ENCODE measurements at regions not wholly inside any gene's neighbourhood (a gene's known extent, or its start where the extent isn't known, plus 50 kb on each side); places are given as distances from the start of the nearest gene placed in this dataset.

GRCh38 chr7:28231176-28231575 is 50.6 kb upstream of the JAZF1 start:
- no peak for DNase-seq

- DNase-seq: no peak
These were observed 56.0 kb upstream of the JAZF1 start for GRCh38 chr7:28236560-28236959.

DNA sequence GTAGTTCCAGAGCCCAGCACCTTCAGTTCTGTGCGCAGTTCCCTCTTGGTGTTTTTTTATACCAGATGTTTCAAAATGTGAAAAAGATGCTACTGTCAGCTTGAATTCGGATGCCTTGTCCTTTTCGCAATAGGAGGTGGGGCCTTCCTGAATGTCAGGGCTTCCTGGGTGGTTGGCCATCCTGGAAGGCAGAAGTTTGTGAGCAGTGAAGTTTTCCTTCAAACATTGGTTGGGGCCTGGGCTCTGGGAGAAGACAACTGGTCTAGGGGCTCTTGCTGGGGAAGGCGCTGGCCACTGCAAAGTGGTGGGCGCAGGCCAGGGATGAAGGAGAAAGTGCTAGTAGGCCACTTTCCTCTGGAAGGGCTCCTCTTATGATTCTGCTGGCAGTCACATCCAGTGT is 56.8 kb upstream of the JAZF1 start:
- no peak for DNase-seq

DNA sequence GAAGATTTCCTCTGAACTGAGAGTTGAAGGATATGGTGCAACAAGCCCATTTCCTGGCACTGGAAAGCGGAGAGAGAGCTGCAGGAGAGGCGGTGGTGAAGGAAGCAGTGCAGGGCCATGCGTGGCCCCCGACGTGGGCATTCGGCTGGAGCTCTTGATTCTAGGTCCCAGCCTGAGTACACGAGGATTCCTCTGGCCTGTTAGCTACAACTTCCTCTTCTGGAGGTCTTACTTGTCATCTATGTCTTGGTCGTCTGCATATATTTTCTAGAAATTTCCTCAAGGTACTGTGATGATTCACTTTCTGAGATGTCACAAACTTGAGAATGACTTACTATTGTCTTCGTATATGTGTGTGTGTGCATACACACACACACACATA is 59.2 kb upstream of the JAZF1 start:
- DNase-seq: no peak

GRCh38 chr7:28240481-28240880 is 59.9 kb upstream of the JAZF1 start:
- DNase-seq: no peak

DNA sequence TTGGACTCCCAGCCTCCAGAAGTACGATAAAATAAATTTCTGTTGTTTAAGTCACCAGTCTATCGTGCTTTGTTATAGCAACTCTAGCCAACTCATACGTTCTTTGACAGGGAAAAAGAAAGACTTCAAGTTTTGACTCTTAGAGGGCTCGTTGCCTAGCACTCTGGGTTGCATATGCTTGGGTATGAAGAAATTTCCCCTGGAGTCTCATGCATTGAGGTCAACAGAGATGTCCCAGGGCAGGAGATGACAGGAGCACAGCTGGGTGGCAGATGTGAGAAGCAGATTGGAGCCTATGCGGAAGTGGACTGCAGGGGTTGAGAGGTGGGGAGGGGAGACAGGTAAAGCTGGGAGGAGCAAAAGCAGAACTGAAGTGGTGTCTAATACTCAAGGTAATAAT is 63.3 kb upstream of the JAZF1 start:
- DNase-seq: no peak

- no peak for DNase-seq
These were observed 64.7 kb upstream of the JAZF1 start for GRCh38 chr7:28245123-28245878.

DNA sequence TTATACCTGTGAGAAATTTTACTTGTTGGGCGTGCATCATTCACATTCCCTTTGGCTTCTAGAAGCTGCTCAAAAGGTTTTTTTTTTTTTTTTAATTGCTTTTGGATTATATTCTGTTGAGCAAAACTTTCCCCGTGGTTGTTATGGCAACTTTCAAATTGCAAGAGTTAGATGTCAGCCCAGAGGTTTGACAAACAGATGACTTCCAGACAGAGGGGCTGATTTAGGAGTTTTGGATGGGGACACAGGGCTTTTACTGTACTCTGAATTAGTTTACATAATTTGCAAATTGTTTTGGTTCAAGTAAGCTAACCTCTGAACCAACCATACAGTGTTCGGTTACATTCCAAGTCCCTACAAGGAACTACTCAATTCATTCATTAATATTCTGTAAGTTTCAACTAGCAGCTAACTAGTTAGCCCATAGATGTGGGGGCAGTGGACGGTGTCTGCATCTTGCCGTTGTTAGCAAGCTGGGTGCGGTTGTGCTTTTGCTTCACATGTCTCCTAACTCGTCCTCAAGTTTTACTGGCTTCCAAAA is 66.4 kb upstream of the JAZF1 start:
- no peak for DNase-seq

- no peak for DNase-seq
These were observed 77.6 kb upstream of the JAZF1 start for GRCh38 chr7:28258240-28258639.

DNA sequence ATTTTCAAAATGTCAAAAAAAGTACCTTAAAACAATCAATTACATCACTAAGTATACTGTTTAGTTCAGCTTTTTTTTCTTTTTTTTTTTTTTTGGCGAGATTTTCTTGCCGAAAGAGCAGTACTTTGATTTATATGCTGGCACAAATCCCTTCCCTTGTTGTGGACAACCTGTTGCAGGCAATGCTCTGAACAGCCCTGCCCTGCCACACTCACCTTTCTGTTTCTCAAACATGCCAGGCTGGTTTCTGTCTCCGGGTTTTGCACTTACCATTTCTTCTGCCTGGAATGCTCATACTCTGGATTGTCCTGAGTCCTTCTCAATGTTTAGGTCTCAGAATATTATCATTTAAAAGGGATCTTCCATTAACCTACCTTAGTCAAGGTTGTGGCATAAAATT is 80.4 kb upstream of the JAZF1 start:
- no peak for DNase-seq

DNA sequence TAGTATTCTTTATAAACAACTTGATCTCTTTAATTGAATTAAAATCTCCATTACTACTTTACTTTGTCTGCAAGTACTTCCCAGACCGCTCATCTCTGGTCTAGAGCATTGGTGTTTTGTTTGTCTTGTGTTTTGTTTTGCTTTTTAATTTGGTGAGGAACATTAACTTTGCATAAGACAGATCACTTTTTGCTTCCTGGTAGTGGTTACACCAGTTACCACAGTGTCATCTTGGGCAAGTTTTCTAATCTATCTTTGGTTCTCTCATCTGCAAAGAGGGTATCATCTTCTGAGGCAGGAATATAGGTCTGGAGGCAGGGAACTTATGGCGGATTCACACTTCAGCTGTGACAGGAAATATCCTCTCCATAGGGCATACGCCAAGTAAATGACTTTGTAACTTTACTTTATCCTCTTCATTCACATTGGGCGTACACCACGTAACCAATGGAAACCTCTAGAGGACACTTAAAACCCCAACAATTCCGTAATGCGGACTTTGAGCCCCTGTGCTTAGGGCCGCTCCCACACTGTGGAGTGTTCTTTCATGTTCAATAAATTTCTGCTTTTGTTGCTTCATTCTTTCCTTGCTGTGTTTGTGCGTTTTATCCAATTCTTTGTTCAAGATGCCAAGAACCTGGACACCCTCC is 83.2 kb upstream of the JAZF1 start:
- DNase-seq: no peak

GRCh38 chr7:28266402-28266801 is 85.8 kb upstream of the JAZF1 start:
- DNase-seq: no peak

GRCh38 chr7:28267012-28267411 is 86.4 kb upstream of the JAZF1 start:
- no peak for DNase-seq

DNA sequence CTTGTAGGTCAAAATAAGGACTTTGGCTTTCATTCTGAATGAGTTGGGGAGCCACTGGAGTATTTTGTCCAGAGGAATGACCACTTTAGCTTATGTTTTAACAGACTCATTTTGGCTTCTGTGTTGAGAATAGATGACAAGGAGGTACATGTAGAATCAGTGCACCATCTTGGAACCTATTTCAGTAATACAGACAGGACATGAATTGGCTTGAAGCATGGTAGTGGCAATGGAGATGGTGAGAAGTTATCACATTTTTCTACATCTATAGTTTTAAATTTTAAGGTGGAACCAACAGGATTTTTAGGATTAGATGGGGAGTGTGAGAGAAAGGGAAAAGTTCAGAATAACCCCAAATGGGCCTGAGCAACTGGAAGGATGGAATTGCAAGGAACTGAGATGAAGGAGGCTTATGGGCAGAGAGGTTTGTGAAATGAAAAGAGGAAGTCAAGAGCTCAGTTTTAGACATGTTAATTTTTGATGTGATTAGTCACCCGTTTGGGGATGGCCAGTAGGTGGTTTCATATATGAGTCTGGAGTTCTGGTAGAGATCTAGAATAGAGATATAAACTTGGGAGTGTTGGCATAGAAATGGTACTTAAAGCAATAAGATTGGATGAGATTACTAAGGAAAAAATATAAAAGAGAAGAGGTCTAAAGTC is 89.2 kb upstream of the JAZF1 start:
- DNase-seq: no peak

DNA sequence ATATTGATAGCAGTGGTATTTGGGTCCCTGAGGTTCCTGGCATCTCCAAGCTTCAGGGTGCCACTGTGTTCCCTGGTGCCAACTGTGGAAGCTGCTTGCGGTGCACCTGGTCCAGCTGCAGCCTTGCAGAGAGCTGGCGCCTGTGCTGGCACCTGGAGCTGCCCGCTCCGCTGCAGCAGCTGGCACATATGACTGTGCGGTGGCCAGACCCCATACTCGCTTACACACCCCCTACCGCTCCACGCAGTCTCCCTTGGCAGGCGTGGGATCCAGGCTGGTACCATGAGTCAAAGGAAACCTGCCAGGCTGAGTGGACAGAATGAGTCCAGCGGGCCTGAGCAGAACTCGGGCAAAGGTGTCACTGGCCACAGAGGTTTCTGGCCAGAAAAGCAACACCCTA is 89.9 kb upstream of the JAZF1 start:
- no peak for DNase-seq

GRCh38 chr7:28272461-28272877 is 91.9 kb upstream of the JAZF1 start:
- peak; percentile 56 for DNase-seq

- no peak for DNase-seq
These were observed 95.7 kb upstream of the JAZF1 start for GRCh38 chr7:28276298-28276697.

DNA sequence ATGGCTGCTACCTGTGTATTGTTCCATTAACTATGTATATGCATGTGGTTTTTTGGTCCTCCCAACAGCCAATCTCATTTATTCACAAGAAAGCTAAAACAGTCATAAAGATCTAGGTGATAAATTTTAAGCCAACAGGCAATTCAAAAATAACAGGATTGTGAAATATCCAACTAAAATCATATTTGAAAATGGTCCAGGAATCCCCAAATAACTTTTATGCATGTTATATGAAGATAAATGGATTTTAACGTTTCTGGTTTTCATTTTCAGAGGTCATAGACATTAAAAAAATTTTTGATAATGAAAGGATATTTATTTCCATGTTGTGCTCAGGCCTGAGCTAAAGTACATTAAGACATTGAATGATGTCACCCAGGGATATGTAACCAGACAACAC is 96.8 kb upstream of the JAZF1 start:
- DNase-seq: no peak

DNA sequence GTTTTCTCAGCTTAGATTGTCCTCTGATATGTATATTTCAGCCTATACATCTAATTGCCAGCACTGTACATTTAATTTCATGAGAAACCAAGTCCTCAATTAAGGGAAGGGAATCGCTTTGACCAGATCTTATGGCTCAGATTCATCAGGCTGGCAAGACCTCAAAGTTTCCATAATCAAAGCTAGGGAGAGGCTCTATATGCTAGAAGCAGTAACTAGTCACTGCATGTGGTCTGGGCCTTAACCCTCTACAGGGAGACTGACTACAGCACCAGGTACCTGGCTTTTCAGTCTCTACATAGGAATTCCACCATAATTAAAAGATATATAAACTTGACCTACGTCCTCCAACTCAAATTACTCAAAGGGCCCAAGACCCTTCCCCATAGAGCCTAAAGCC is 97.4 kb upstream of the JAZF1 start:
- no peak for DNase-seq

DNA sequence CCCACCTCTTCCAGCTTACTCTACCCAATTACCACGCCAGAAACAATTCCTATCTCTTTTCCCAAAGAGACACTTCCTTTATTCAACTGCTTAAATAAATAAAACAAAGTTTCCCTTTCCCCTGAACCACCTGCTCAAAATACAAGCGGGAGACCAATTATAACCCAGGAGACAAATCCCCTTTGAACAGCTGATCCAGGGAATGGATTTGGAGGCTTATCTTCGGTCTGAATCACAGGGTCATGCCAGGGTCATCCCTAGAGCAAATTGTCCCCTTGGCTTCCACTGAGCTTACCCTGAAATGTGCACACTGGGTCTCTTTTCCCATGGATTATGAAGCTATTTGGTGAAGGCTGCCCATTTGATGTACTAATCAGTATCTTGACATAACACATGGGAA is 99.9 kb upstream of the JAZF1 start:
- DNase-seq: no peak

DNA sequence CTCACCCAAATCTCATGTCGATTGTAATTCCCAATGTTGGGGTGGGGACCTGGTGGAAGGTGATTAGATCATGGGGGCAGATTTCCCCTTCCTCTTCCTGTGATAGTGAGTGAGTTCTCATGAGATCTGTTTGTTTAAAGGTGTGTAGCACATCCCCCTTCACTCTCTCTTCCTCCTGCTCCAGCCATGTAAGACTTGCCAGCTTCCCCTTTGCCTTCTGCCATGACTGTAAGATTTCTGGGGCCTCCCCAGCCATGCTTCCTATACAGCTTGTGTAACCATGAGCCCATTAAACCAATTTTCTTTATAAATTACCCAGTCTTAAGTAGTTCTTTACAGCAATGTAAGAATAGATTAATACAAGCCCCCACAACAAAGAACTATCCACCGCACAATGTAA is 109.9 kb upstream of the JAZF1 start:
- DNase-seq: no peak

- peak; percentile 79 for DNase-seq
These were observed 111.0 kb upstream of the JAZF1 start for GRCh38 chr7:28291559-28291958.

DNA sequence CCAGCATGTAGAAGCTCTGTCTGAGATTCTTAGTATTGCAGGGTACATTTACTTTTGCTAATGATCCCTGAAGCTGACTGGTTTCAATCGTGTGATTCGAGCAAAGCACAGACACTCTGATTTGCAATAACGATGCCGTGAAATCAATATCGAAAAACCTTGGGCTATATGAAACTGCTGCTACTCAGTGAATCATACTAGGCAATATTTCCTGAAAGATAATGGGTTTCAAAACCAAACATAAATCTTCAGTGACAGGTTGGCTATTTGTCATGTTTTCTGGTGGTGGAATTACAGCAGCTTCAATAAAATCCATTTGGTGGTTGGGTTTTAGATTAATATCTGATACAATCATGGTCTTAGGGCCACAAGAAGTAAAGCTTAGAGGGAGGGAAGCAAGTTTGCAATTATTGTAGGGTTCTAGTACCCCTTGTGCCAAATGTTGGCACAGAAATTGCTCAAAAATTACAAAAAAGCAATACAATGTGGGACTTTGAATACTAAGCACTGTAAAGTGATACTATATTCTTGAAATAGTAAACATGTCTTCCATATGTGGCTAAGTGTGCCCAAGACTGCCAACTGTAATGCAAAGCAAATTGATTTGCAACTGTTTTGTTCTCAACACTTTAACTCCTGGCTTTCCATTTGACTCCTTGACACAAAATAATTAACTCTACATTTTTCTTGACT is 112.4 kb upstream of the JAZF1 start:
- DNase-seq: peak; percentile 29

All from fibroblast of skin of back (primary cell).